ENCODE measurements at regions not wholly inside any gene's neighbourhood (a gene's known extent, or its start where the extent isn't known, plus 50 kb on each side); places are given as distances from the start of the nearest gene placed in this dataset.
"Not testable (repeated sequence)": the region's sequence is repeated elsewhere in the genome, so short reads cannot be mapped to it uniquely, and the experiment has no call there.

GRCh38 chr3:191094057-191094845, 104.8 kb upstream of the OSTN start:
- Histone ChIP-seq H3K79me2 (ENCODE audit: insufficient read depth, low read length) (no peaks in the 10 kb centered on the region), H3K4me3 (ENCODE audit: low read depth, low read length, poor library complexity, severe bottlenecking) (no peak overlapping the region), H3K36me3 (ENCODE audit: insufficient read depth, low read length) (no peaks in the 10 kb centered on the region), H3K9me3 (ENCODE audit: low read length) (no peaks in the 10 kb centered on the region), H3K4me2 (ENCODE audit: low read length) (no peak overlapping the region), H3K4me1 (ENCODE audit: insufficient read depth, low read length, severe bottlenecking) (no peaks in the 10 kb centered on the region), H2AFZ (ENCODE audit: low read length) (no peak overlapping the region), H3F3A (ENCODE audit: insufficient read depth, low read length) (no peaks in the 10 kb centered on the region), H3K27me3 (ENCODE audit: insufficient read depth, low read length) (no peaks in the 10 kb centered on the region), H4K20me1 (ENCODE audit: insufficient read depth, low read length) (no peaks in the 10 kb centered on the region), H3K9me2 (ENCODE audit: low read depth, low read length) (no peaks in the 10 kb centered on the region), H3K9ac (ENCODE audit: low read length) (no peak overlapping the region), H3K27ac (ENCODE audit: low read depth, low read length, poor library complexity, severe bottlenecking) (no peak overlapping the region)
- TF ChIP-seq CTCF (IDR thresholded peaks at IDR 0.05; ENCODE audit: low read length) (no peak), EZH2 (IDR thresholded peaks at IDR 0.05; ENCODE audit: borderline replicate concordance, low read length) (no peak)

GRCh38 chr3:191087391-191087790, 111.7 kb upstream of the OSTN start:
- H3F3A ChIP-seq (ENCODE audit: insufficient read depth, low read length): no peaks in the 10 kb centered on the region
- no peak overlapping the region for H3K4me2 ChIP-seq (ENCODE audit: low read length)
- H3K79me2 ChIP-seq (ENCODE audit: insufficient read depth, low read length): no peaks in the 10 kb centered on the region
- no peaks in the 10 kb centered on the region for H3K36me3 ChIP-seq (ENCODE audit: insufficient read depth, low read length)
- H3K4me3 ChIP-seq (ENCODE audit: low read depth, low read length, poor library complexity, severe bottlenecking): no peak overlapping the region
- no peaks in the 10 kb centered on the region for H3K9me2 ChIP-seq (ENCODE audit: low read depth, low read length)
- no peak overlapping the region for H3K27ac ChIP-seq (ENCODE audit: low read depth, low read length, poor library complexity, severe bottlenecking)
- TF ChIP-seq EZH2 (IDR thresholded peaks at IDR 0.05; ENCODE audit: borderline replicate concordance, low read length) (no peak), CTCF (IDR thresholded peaks at IDR 0.05; ENCODE audit: low read length) (no peak)
- H3K9ac ChIP-seq (ENCODE audit: low read length): no peak overlapping the region
- no peaks in the 10 kb centered on the region for H3K27me3 ChIP-seq (ENCODE audit: insufficient read depth, low read length)
- H4K20me1 ChIP-seq (ENCODE audit: insufficient read depth, low read length): no peaks in the 10 kb centered on the region
- no peaks in the 10 kb centered on the region for H3K9me3 ChIP-seq (ENCODE audit: low read length)
- H2AFZ ChIP-seq (ENCODE audit: low read length): no peak overlapping the region
- H3K4me1 ChIP-seq (ENCODE audit: insufficient read depth, low read length, severe bottlenecking): no peaks in the 10 kb centered on the region

GRCh38 chr3:191085091-191085490, 114.0 kb upstream of the OSTN start:
- Histone ChIP-seq H3K36me3 (ENCODE audit: insufficient read depth, low read length) (no peaks in the 10 kb centered on the region), H3F3A (ENCODE audit: insufficient read depth, low read length) (no peaks in the 10 kb centered on the region), H3K9me3 (ENCODE audit: low read length) (no peaks in the 10 kb centered on the region), H3K4me3 (ENCODE audit: low read depth, low read length, poor library complexity, severe bottlenecking) (no peak overlapping the region), H3K4me2 (ENCODE audit: low read length) (no peak overlapping the region), H3K9me2 (ENCODE audit: low read depth, low read length) (no peaks in the 10 kb centered on the region), H3K27ac (ENCODE audit: low read depth, low read length, poor library complexity, severe bottlenecking) (no peak overlapping the region), H3K4me1 (ENCODE audit: insufficient read depth, low read length, severe bottlenecking) (no peaks in the 10 kb centered on the region), H4K20me1 (ENCODE audit: insufficient read depth, low read length) (no peaks in the 10 kb centered on the region), H2AFZ (ENCODE audit: low read length) (no peak overlapping the region), H3K79me2 (ENCODE audit: insufficient read depth, low read length) (no peaks in the 10 kb centered on the region), H3K27me3 (ENCODE audit: insufficient read depth, low read length) (no peaks in the 10 kb centered on the region), H3K9ac (ENCODE audit: low read length) (no peak overlapping the region)
- TF ChIP-seq EZH2 (IDR thresholded peaks at IDR 0.05; ENCODE audit: borderline replicate concordance, low read length): no peak
- no peak for TF ChIP-seq CTCF (IDR thresholded peaks at IDR 0.05; ENCODE audit: low read length)

- H4K20me1 ChIP-seq (ENCODE audit: insufficient read depth, low read length); H3K9me3 ChIP-seq (ENCODE audit: low read length); H3K27me3 ChIP-seq (ENCODE audit: insufficient read depth, low read length); H3K27ac ChIP-seq (ENCODE audit: low read depth, low read length, poor library complexity, severe bottlenecking); H3K36me3 ChIP-seq (ENCODE audit: insufficient read depth, low read length); H3K9me2 ChIP-seq (ENCODE audit: low read depth, low read length); H3K79me2 ChIP-seq (ENCODE audit: insufficient read depth, low read length); H3F3A ChIP-seq (ENCODE audit: insufficient read depth, low read length); H3K4me2 ChIP-seq (ENCODE audit: low read length); H3K4me1 ChIP-seq (ENCODE audit: insufficient read depth, low read length, severe bottlenecking); H3K4me3 ChIP-seq (ENCODE audit: low read depth, low read length, poor library complexity, severe bottlenecking); H2AFZ ChIP-seq (ENCODE audit: low read length); H3K9ac ChIP-seq (ENCODE audit: low read length): not testable (repeated sequence)
Observed at GRCh38 chr3:191078913-191079312, 120.1 kb upstream of the OSTN start.
